Epithelial cell of esophagus (primary cell): ENCODE measurements at regions not wholly inside any gene's neighbourhood (a gene's known extent, or its start where the extent isn't known, plus 50 kb on each side); places are given as distances from the start of the nearest gene placed in this dataset.

Source experiments
- DNase-seq: peaks from one replicate; pipeline ENCODE4 v3.0.0; 2010; ENCODE audit warnings: low read depth
- H3K4me3 ChIP-seq: 2 replicates; pipeline ENCODE4 v1.5.1; 2011; ENCODE audit warnings: mild to moderate bottlenecking, low read length, control low read depth
- CTCF ChIP-seq: IDR thresholded peaks from 2 replicates; pipeline ENCODE4 v1.5.1; 2011; ENCODE audit warnings: low read depth, mild to moderate bottlenecking, low read length, control low read depth, inconsistent platforms; ENCODE audit not compliant: insufficient read depth; ENCODE audit errors: missing control alignments

- no peak overlapping the region for H3K4me3 ChIP-seq
- TF ChIP-seq CTCF, result no peak
- DNase-seq, result no peak
These were observed 336.5 kb upstream of the ZNF804A start for GRCh38 chr2:184261818-184262217.

DNA sequence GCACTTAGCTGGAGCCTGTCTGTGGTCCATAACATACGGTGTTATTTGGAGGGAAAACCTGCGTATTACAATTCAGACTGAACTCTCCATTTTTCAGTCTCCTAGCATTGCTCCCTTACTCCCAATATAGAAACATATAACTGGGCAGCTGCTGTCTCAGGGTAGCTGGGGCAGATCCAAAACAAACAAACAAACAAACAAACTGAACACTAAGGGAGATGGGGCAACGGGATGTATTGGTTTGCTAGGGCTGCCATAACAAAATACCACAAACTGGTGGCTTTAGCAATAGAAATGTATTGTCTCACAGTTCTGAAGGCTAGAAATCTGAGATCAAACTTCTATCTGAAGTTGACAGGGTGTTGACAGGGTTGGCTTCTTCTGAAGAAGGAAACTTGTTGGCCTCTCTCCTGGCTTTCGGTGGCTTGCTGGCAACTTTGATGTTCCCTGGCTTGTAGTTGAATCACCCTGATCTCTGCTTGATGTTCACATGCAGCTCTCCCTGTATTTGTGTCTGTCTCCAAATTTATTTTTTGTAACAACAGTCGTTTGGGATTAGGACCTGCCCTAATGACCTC is 329.3 kb upstream of the ZNF804A start:
- TF ChIP-seq CTCF, result no peak

DNA sequence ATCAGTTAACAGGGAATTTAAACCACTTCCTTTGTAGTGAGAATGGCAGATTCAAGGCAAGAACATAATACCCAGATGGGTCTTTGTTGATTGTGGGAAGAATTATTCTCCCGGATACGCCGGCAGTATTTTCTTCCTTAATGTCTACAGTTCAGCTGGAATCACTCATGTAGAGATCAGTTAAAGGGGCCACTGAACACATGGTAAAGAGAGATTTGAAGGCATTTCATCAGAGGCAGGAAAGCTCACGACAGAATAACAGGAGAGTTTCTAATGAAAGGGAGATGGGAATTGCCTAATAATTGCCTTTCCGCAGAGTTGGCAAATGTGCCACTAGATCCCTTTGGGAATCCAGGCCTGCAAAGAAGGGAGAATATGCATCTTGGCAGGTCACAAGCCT is 327.7 kb upstream of the ZNF804A start:
- TF ChIP-seq CTCF, result no peak
- H3K4me3 ChIP-seq, result no peak overlapping the region
- DNase-seq, result no peak

More for the DNA sequence above, 329.3 kb upstream of the ZNF804A start:
- no peak for DNase-seq
- H3K4me3 ChIP-seq, result no peak overlapping the region

DNA sequence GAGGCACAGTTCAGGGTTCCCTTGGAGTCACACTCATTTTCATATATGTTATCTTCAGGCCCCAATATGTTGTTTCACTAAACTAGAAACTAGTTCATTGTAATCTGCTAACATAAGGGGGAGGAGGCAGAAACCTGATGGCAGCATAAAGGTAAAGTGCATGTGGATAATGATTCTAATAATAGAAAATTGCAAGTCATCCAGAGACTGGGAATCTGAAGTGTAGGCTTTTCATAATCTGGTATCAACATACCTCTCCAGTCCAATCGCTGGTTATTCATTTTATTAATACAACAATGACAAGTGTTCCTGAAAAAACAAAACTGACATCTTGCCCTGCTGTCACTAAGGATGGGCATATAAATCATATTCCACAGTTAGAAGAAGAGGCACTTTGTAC is 326.3 kb upstream of the ZNF804A start:
- no peak for DNase-seq
- TF ChIP-seq CTCF, result no peak
- no peak overlapping the region for H3K4me3 ChIP-seq

GRCh38 chr2:184294831-184295230 is 303.5 kb upstream of the ZNF804A start:
- no peak for TF ChIP-seq CTCF
- no peak for DNase-seq
- H3K4me3 ChIP-seq, result no peak overlapping the region

GRCh38 chr2:184297085-184297484 is 301.2 kb upstream of the ZNF804A start:
- no peak overlapping the region for H3K4me3 ChIP-seq
- no peak for TF ChIP-seq CTCF
- no peak for DNase-seq

DNA sequence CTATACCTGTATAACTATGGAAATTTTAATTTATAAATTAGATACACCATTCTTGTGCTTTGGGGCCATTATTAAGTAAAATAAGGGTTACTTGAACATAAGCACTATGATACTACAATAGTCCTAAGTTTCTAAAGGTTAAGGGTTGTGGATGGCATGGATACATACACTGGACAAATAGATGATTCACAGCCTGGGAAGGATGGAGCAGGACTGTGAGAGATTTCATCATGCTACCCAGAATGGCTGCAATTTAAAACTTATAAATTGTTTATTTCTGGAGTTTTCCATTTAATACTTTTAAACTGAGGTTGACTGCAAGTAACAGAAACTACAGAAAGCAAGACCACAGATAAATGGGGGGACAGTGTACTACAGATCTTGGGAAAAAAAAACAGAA is 295.8 kb upstream of the ZNF804A start:
- no peak overlapping the region for H3K4me3 ChIP-seq
- DNase-seq, result no peak
- no peak for TF ChIP-seq CTCF
